SK-N-MC (cell line): ENCODE measurements at regions not wholly inside any gene's neighbourhood (a gene's known extent, or its start where the extent isn't known, plus 50 kb on each side); places are given as distances from the start of the nearest gene placed in this dataset.

Experiments used
- EZH2 ChIP-seq: fragments of 200-600 bp; sonication (generic); IDR thresholded peaks from one replicate; pipeline ENCODE4 v1.6.1; 2017; ENCODE audit warnings: antibody characterized with exemption
- POLR2AphosphoS5 ChIP-seq: IDR thresholded peaks from 2 replicates; pipeline ENCODE4 v1.6.1; 2012; ENCODE audit warnings: mild to moderate bottlenecking, low read depth, low read length, borderline replicate concordance

- TF ChIP-seq EZH2, result no peak
- no peak for TF ChIP-seq POLR2AphosphoS5
These were observed 109.0 kb upstream of the DTNA start for GRCh38 chr18:34600874-34601656.
